ENCODE measurements at regions not wholly inside any gene's neighbourhood (a gene's known extent, or its start where the extent isn't known, plus 50 kb on each side); places are given as distances from the start of the nearest gene placed in this dataset.

DNA sequence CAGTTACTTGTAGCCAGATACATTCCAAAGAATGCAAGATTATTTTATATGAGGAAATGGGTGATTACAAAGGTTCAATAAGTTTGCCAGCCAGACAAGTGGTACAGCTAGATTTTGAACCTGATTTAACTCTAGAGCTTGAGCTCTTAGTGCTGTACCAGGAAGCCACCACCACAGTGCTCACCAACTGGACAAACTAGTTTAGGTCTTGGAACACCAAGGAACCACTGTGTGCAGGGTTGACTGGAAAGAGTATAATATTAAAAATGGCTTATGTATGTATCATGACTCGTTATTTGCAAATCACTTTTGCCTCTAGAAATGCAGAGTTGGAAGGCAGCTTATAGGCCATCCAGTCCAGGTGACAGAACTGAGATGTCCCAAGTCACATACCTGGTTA, 177.2 kb downstream of the TXNL1 start:
- no peak for TF ChIP-seq POLR2AphosphoS5 (IDR thresholded peaks at IDR 0.05; ENCODE audit: low read depth, low read length)
- no peak for TF ChIP-seq POLR2A (IDR thresholded peaks at IDR 0.05; ENCODE audit: low read depth, low read length)

Data from GM12891 (cell line).